GM19025 (cell line): ENCODE measurements at regions not wholly inside any gene's neighbourhood (a gene's known extent, or its start where the extent isn't known, plus 50 kb on each side); places are given as distances from the start of the nearest gene placed in this dataset.
"Not testable (repeated sequence)": the region's sequence is repeated elsewhere in the genome, so short reads cannot be mapped to it uniquely, and the experiment has no call there.

ENCODE experiments used
- ATAC-seq: cut with Tn5 transposase; IDR thresholded peaks from one replicate; pipeline ENCODE4 v1.9.1; 2021; ENCODE audit warnings: mild to moderate bottlenecking, low read depth, moderate library complexity; ENCODE audit not compliant: unreplicated experiment

- no peak for ATAC-seq
Measured at GRCh38 chr11:28793282-28793738, 685.1 kb downstream of the METTL15 start.

- no peak for ATAC-seq
Measured at GRCh38 chr11:28792856-28793255, 684.7 kb downstream of the METTL15 start.

- ATAC-seq: not testable (repeated sequence)
Measured at GRCh38 chr11:28787897-28788296, 679.7 kb downstream of the METTL15 start.

- no peak for ATAC-seq
Measured at GRCh38 chr11:28777126-28777525, 668.9 kb downstream of the METTL15 start.

- no peak for ATAC-seq
Measured at GRCh38 chr11:28773606-28774005, 665.4 kb downstream of the METTL15 start.

- ATAC-seq: no peak
Measured at GRCh38 chr11:28770806-28771205, 662.6 kb downstream of the METTL15 start.

GRCh38 chr11:28767574-28767973 is 659.4 kb downstream of the METTL15 start:
- ATAC-seq: no peak

GRCh38 chr11:28763876-28764275 is 655.7 kb downstream of the METTL15 start:
- no peak for ATAC-seq

GRCh38 chr11:28763151-28763550 is 655.0 kb downstream of the METTL15 start:
- ATAC-seq: no peak

GRCh38 chr11:28760676-28761390 is 652.6 kb downstream of the METTL15 start:
- ATAC-seq: no peak

GRCh38 chr11:28759311-28759710 is 651.1 kb downstream of the METTL15 start:
- no peak for ATAC-seq

- ATAC-seq: no peak
Measured at GRCh38 chr11:28757725-28758515, 649.7 kb downstream of the METTL15 start.

GRCh38 chr11:28756977-28757376 is 648.8 kb downstream of the METTL15 start:
- ATAC-seq: no peak

GRCh38 chr11:28743061-28743550 is 634.9 kb downstream of the METTL15 start:
- ATAC-seq: no peak

- ATAC-seq: no peak
Measured at GRCh38 chr11:28739489-28740280, 631.5 kb downstream of the METTL15 start.

- ATAC-seq: no peak
Measured at GRCh38 chr11:28738549-28738948, 630.4 kb downstream of the METTL15 start.

- no peak for ATAC-seq
Measured at GRCh38 chr11:28736256-28736655, 628.1 kb downstream of the METTL15 start.

GRCh38 chr11:28735511-28735910 is 627.3 kb downstream of the METTL15 start:
- no peak for ATAC-seq

- no peak for ATAC-seq
Measured at GRCh38 chr11:28730889-28731288, 622.7 kb downstream of the METTL15 start.

- no peak for ATAC-seq
Measured at GRCh38 chr11:28730336-28730735, 622.1 kb downstream of the METTL15 start.

- ATAC-seq: no peak
Measured at GRCh38 chr11:28729339-28729738, 621.2 kb downstream of the METTL15 start.
